HCT116 (cell line): ENCODE measurements at regions not wholly inside any gene's neighbourhood (a gene's known extent, or its start where the extent isn't known, plus 50 kb on each side); places are given as distances from the start of the nearest gene placed in this dataset.
"Not testable (repeated sequence)": the region's sequence is repeated elsewhere in the genome, so short reads cannot be mapped to it uniquely, and the experiment has no call there.

ENCODE experiments used
- CTCF ChIP-seq, 3 experiments: fragments of 200-600 bp in 1 of 3; sonication (generic) in 1 of 3; IDR thresholded peaks in 2 of 3; conservative IDR thresholded peaks in 1 of 3; 2 replicates each; pipeline ENCODE4 v1.5.1; 2012 to 2017; ENCODE audit warnings: low read depth in 2 of 3, low read length in 2 of 3, antibody characterized with exemption in 1 of 3, borderline replicate concordance in 1 of 3, control low read depth in 1 of 3, mild to moderate bottlenecking in 1 of 3, mixed read lengths in 1 of 3, mixed run types in 1 of 3, moderate library complexity in 1 of 3; ENCODE audit not compliant: insufficient read depth in 1 of 3
- EGR1 ChIP-seq: IDR thresholded peaks from 2 replicates; pipeline ENCODE4 v1.6.1; 2012; ENCODE audit warnings: low read depth
- POLR2A ChIP-seq: IDR thresholded peaks from 2 replicates; pipeline ENCODE4 v1.7.0; 2011; ENCODE audit warnings: borderline replicate concordance; ENCODE audit not compliant: insufficient read depth, insufficient read length; ENCODE audit errors: extremely low read depth
- POLR2AphosphoS5 ChIP-seq: IDR thresholded peaks from 2 replicates; pipeline ENCODE4 v1.6.1; 2011; ENCODE audit warnings: mild to moderate bottlenecking, low read depth, low read length, moderate library complexity
- YY1 ChIP-seq: IDR thresholded peaks from 2 replicates; pipeline ENCODE4 v1.6.1; 2011; ENCODE audit warnings: low read length, low read depth, moderate library complexity, mild to moderate bottlenecking; ENCODE audit not compliant: insufficient replicate concordance; ENCODE audit errors: extremely low read depth
- ZBTB33 ChIP-seq: IDR thresholded peaks from 2 replicates; pipeline ENCODE4 v1.6.1; 2011; ENCODE audit warnings: mild to moderate bottlenecking, low read length, moderate library complexity; ENCODE audit not compliant: insufficient replicate concordance; ENCODE audit errors: extremely low read depth
- ZNF274 ChIP-seq: fragments of 200-500 bp; sonication (Bioruptor generic); IDR thresholded peaks from 2 replicates; pipeline ENCODE4 v1.6.1; 2014; ENCODE audit warnings: mild to moderate bottlenecking, low read depth, low read length, inconsistent platforms

GRCh38 chr22:11302904-11303303, 4225.1 kb upstream of the OR11H1 start:
- not testable (repeated sequence) for TF ChIP-seq POLR2A; ZNF274; CTCF (IDR thresholded peaks at IDR 0.05 in 2 of 3, conservative IDR thresholded peaks at IDR 0.05 in 1 of 3; ENCODE audit: borderline replicate concordance in 1 of 3, insufficient read depth in 1 of 3, low read depth in 2 of 3, low read length in 2 of 3); ZBTB33; EGR1; POLR2AphosphoS5; YY1
